LNCaP clone FGC (cell line): ENCODE measurements at regions not wholly inside any gene's neighbourhood (a gene's known extent, or its start where the extent isn't known, plus 50 kb on each side); places are given as distances from the start of the nearest gene placed in this dataset.
"Not testable (repeated sequence)": the region's sequence is repeated elsewhere in the genome, so short reads cannot be mapped to it uniquely, and the experiment has no call there.

Experiments
- DNase-seq: peaks from one replicate; pipeline ENCODE4 v3.0.0-alpha.2; 2011; ENCODE audit warnings: low read depth
- H3K4me3 ChIP-seq: 2 replicates; pipeline ENCODE4 v1.5.1; 2011; ENCODE audit warnings: mild to moderate bottlenecking, low read depth, low read length, control low read depth
- TF ChIP-seq, protein P1 (sequence below): IDR thresholded peaks from 2 replicates; pipeline ENCODE4 v1.5.1; 2012; ENCODE audit warnings: mild to moderate bottlenecking; ENCODE audit not compliant: control insufficient read depth, insufficient read depth; ENCODE audit errors: extremely low read depth

DNA sequence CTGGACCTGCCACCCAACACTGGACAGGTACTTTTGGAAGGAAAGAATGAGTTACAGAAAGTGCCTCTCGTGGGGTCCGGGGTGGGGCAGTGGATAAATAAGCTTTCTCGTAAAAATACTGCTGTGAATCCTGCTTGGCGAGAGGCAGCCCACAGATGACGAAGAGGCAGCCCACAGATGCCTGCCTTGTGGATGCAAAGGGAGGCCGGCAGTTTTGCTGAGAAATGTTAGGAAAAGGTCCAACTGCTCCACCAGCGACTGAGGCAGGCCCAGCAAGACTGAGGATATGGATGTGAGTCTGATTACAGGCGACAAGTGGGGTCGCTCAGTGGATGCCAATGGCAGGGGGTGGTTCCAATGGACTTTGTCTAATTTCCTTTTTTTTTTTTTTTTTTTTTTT, 79.1 kb upstream of the PPP1R26 start:
- TF ChIP-seq, protein P1, sequence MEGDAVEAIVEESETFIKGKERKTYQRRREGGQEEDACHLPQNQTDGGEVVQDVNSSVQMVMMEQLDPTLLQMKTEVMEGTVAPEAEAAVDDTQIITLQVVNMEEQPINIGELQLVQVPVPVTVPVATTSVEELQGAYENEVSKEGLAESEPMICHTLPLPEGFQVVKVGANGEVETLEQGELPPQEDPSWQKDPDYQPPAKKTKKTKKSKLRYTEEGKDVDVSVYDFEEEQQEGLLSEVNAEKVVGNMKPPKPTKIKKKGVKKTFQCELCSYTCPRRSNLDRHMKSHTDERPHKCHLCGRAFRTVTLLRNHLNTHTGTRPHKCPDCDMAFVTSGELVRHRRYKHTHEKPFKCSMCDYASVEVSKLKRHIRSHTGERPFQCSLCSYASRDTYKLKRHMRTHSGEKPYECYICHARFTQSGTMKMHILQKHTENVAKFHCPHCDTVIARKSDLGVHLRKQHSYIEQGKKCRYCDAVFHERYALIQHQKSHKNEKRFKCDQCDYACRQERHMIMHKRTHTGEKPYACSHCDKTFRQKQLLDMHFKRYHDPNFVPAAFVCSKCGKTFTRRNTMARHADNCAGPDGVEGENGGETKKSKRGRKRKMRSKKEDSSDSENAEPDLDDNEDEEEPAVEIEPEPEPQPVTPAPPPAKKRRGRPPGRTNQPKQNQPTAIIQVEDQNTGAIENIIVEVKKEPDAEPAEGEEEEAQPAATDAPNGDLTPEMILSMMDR = no peak
- no peak overlapping the region for H3K4me3 ChIP-seq

DNA sequence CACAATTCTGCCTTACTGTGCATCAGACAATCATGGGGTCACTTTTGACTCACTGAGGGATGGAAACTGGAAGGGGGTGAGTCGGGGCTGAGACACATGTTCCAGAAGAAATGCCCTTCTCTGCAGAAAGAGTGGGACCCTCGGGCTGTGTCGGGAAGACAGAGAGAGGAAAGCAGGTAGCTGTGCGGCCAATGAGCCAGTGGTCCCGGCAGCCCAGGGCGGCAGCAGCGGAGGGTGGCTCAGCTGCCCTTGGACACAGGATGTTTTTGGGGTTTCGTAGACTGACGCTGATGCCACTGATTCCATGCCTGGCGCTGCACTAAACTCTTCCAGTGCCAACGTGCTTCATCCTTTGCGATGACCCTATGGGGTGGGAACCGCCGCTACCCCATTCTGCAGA, 78.4 kb upstream of the PPP1R26 start:
- TF ChIP-seq, protein P1 = no peak
- no peak for DNase-seq
- no peak overlapping the region for H3K4me3 ChIP-seq

More for the DNA sequence above, 79.1 kb upstream of the PPP1R26 start:
- no peak for DNase-seq

DNA sequence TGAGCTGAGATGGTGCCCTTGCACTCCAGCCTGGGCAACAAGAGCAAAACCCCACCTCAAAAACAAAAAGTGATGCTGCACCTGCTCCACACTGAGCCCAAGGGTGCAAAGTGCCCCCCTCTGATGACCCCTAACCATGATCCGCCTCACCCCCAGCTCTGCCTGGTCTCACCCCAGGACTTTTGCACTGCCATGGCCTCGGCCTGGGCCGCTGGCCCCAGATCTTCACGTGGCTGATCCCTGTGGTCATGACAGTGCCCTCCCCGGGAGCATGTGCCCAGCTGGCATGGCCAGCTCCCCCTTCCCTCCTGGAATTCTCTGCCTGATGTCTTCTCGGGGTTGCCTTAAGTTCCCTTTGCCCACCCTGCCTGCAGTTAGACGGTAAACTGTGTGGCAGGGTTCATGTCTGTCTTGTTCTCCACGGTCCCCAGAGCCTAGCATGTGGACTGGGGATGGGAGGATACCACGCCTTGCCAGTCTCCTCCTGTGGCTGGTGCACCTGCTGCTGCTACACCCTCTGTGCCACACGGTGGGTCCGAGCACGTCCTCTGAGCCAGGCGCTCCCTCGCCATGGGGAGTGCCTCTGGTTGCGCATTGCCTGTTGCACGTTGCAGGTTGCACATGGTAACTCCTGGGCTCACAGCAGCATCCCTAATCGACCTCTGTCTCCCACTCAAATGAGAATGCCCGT, 77.4 kb upstream of the PPP1R26 start:
- DNase-seq = no peak
- no peak overlapping the region for H3K4me3 ChIP-seq
- TF ChIP-seq, protein P1 = no peak

DNA sequence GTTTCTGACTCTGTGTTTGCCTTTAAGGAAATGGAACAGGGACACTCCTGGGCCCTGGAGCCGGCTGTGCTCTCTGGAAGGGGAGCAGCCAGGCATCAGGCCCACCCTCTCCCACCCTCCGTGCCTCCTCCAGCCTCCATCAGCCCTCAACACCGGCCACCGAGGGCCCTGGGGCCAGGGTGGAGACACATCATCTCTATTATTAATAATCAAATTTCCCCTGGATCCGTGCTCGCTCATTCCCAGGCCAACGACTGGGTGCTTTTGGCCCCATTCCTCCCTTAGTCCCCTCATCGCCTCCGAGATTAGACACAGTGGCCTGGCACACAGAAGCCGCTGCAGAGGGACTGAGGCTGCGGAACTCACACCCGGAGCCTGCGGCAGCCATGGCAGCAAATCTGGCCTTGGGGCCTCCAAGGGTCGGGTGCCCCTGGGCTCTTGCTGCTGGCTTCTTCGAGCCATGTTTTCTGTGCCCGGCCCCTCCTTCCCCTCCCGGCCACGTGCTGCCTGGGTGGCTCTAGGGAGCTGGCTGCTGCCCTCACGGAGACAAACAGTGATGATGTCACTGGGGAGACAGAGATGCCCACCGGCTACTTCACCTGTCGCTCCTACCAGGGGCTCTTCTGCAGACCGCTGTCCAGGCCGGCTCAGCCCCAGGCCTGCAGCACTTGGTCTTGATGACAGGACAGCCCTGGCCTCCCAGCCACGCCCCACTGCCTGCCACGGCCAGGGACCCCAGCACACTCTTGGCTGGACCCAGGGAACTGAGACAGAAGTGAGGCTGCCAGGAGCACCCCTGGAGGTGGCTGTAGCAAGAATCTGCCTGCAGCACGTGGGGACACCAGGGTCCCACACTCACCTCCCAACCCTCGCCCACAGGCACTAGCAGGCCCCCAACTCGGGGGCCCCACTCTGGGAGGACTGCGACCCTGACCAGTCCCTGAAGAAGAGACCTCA, 76.6 kb upstream of the PPP1R26 start:
- no peak overlapping the region for H3K4me3 ChIP-seq
- DNase-seq = no peak
- TF ChIP-seq, protein P1 = no peak

DNA sequence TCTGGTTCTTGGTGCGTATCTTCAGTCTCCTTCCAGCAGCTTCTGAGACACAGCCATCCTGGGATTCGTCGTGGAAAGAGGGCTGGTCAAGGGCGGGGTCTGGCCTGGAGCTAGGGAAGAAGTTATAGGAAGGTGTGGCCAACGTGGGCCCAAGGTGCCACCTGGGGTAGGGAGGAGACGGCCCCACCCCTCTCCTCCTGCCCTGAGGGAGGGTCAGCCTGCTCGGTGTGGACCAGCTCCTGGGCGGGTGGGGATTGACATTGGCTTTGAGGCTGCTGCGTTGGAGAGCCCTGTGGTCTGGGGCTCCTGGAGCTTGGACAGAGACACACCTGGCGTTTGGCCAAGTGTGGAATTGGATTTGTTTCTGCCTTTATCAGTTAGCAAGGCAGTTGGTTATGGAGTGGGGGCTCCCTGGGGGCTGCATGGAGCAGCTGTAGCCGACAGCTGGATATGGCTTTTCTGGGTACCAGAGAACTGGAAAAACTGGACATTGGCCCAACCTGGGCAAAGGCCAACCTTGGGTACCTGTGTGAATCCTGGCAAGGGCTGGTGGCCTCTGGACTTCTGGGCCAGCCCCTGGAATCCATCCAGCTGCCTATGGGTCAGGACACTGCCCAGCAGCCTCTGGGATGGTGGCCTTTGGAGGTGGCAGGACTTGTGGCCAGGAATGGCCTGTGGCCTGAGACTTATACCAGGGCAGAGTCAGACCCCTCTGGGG, 75.7 kb upstream of the PPP1R26 start:
- TF ChIP-seq, protein P1 = no peak
- no peak for DNase-seq
- H3K4me3 ChIP-seq = no peak overlapping the region

DNA sequence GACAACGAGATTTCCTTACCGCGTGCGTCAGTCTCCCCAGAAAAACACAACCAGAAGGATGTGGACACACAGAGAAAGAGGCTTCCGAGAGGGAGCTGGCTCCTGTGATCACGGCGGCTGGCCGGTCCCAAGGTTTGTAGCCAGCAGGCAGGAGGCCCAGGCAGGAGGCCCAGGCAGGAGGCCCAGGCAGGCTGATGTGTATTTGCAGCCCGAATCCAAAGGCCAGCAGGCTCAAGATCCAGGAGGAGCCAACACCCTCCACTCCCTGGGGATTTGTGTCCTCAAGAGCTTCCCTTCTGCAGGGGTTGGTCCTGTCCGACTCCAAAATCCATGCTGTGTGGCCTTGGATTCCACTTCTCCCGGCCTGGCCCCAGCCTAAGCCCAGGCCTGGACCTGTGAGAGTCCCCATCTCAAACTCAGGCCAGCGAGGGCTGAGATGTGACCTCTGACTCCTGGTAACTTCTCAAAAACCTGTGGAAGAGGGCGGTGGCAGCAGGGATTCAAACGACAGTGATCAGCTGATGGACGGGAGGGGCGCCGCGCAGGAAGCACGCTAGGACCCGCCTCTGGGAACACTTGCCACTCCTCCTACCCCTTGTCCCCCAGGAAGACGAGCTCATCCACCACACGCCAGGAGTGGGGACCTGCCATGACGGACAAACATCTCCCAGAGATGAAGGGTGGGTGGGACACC, 75.0 kb upstream of the PPP1R26 start:
- H3K4me3 ChIP-seq = no peak overlapping the region
- DNase-seq = no peak
- TF ChIP-seq, protein P1 = no peak

DNA sequence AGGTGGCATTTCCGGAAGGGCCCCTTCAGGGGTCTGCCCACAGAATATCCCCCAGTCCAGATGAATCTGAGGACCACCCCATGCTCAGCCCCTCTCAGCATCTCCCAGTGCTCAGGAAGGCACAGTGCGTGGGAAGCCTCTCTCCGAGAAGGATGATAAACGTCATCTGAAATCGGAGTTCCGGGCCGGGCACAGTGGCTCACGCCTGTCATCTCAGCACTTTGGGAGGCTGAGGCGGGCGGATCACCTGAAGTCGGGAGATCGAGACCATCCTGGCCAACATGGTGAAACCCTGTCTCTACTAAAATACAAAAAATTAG, 74.5 kb upstream of the PPP1R26 start:
- not testable (repeated sequence) for H3K4me3 ChIP-seq

More for the DNA sequence above, 74.5 kb upstream of the PPP1R26 start:
- not testable (repeated sequence) for DNase-seq
